ENCODE measurements at regions not wholly inside any gene's neighbourhood (a gene's known extent, or its start where the extent isn't known, plus 50 kb on each side); places are given as distances from the start of the nearest gene placed in this dataset.

GRCh38 chr6:113719064-113719463 lies 138.1 kb upstream of the MARCKS start (continued):
- TF ChIP-seq ZNF462 (CRISPR knock-in tag; IDR thresholded peaks at IDR 0.05) (no peak), ZNF114 (CRISPR knock-in tag; IDR thresholded peaks at IDR 0.05) (no peak), EZH2 (IDR thresholded peaks at IDR 0.05; ENCODE audit: low read depth, unreplicated experiment) (no peak), ETS1 (IDR thresholded peaks at IDR 0.05) (no peak), REST (IDR thresholded peaks at IDR 0.05; ENCODE audit: unreplicated experiment) (no peak), POLR2AphosphoS5 (IDR thresholded peaks at IDR 0.05; ENCODE audit: low read depth) (no peak), CREB1 (CRISPR knock-in tag; IDR thresholded peaks at IDR 0.05; ENCODE audit: low read depth) (no peak)
